ENCODE measurements at regions not wholly inside any gene's neighbourhood (a gene's known extent, or its start where the extent isn't known, plus 50 kb on each side); places are given as distances from the start of the nearest gene placed in this dataset.

- TF ChIP-seq CTCF (IDR thresholded peaks at IDR 0.05), result no peak
- intact Hi-C loops (cut with DNase I), result no loop called here
- DNase-seq (no peak), ATAC-seq (no peak)
- Histone ChIP-seq H3K27me3 (ENCODE audit: low read depth) (no peaks in the 10 kb centered on the region), H3K9me3 (no peaks in the 10 kb centered on the region), H3K36me3 (no peaks in the 10 kb centered on the region), H3K27ac (no peak overlapping the region), H3K4me1 (peaks cover 7% of the 10 kb centered on the region), H3K4me3 (no peak overlapping the region)
These were observed 240.4 kb downstream of the EDEM1 start for GRCh38 chr3:5427938-5428337.

DNA sequence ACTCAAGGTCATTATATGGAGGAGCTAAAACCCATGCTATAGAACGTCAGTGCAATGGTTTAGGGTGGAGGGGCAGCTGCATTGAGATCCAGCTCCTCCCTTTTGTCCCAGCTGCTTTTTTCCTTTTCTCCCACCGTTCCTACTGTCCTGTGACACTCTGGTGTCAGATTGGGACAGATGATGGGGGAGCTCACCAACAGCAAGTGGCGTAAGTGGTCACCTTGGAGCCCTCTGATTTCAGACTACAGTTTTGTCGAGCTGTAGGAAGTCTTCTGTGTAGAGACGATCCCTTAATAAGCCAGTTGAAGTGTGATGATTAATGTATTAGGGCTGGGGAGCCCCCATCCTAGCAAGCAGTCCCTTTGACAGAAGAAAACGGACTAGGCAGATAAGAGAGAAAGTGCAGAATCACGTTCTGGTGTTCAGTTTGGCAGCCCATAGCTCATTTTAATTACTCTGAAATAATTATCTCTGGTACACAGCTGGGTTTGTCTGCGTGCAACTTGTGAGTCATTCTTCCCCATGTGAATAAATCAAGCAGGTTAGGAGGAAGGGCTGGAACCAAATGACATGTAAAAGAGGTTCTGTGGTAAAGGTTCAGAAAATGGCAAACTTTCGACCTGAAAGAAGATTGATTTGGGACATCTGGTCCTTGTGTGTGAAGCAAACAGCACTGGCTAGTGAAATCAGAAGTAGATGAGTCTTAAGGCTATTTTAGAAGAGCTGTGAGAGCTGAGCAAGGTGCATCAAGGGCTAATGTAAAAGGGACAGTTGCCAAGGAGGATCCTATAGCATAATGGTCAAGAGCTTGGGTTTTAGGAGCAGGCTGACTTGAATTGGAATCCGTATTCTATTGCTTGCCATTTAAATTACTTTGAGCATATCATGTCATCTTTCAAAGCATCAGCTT lies 241.4 kb downstream of the EDEM1 start:
- no peaks in the 10 kb centered on the region for H3K36me3 ChIP-seq
- TF ChIP-seq CTCF (IDR thresholded peaks at IDR 0.05), result no peak
- DNase-seq (no peak), ATAC-seq (no peak)
- intact Hi-C loops (cut with DNase I), result no loop called here
- H3K9me3 ChIP-seq, result no peaks in the 10 kb centered on the region
- H3K27ac ChIP-seq, result no peak overlapping the region
- no peaks in the 10 kb centered on the region for H3K4me1 ChIP-seq
- no peaks in the 10 kb centered on the region for H3K27me3 ChIP-seq (ENCODE audit: low read depth)
- H3K4me3 ChIP-seq, result no peak overlapping the region

DNA sequence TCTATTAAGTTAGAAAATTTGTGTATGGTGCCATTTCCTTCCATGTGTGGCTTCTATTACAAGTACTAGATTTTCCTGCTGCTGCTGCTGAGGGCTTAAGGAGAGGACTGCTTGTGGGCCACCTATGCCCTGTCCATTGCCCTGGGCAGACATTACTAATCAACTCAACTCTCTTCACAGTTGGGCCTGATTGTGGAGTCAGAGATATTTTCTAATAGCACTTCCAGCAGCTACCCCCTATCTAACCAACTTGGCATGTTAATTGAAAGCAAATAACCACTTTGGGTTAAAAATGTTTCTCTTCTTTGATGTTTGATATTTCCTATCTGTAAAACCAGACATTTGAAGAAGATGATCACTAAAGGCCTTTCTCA lies 242.0 kb downstream of the EDEM1 start:
- Histone ChIP-seq H3K4me3 (no peak overlapping the region), H3K36me3 (no peaks in the 10 kb centered on the region), H3K27ac (no peak overlapping the region), H3K4me1 (no peaks in the 10 kb centered on the region), H3K9me3 (no peaks in the 10 kb centered on the region), H3K27me3 (ENCODE audit: low read depth) (no peaks in the 10 kb centered on the region)
- no peak for TF ChIP-seq CTCF (IDR thresholded peaks at IDR 0.05)
- ATAC-seq (no peak), DNase-seq (no peak)
- intact Hi-C loops (cut with DNase I), result no loop called here

DNA sequence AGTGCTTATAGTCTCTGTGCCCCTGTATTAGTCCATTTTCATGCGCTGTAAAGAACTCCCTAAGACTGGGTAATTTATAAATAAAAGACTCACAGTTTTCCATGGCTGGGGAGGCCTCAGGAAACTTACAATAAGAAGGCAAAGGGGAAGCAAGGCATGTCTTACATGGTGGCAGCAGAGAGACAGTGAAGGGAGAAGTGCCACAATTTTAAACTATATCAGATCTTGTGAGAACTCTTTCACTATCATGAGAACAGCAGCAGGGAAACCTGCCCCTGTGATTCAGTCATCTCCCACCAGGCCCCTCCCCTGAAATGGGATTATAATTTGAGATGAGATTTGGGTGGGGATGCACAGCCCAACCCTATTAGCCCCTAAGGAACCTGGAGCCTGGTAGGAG lies 243.2 kb downstream of the EDEM1 start:
- Histone ChIP-seq H3K36me3 (no peaks in the 10 kb centered on the region), H3K9me3 (no peaks in the 10 kb centered on the region), H3K27ac (no peak overlapping the region), H3K4me3 (no peak overlapping the region), H3K4me1 (no peaks in the 10 kb centered on the region), H3K27me3 (ENCODE audit: low read depth) (no peaks in the 10 kb centered on the region)
- intact Hi-C loops (cut with DNase I), result no loop called here
- DNase-seq (no peak), ATAC-seq (no peak)
- no peak for TF ChIP-seq CTCF (IDR thresholded peaks at IDR 0.05)

DNA sequence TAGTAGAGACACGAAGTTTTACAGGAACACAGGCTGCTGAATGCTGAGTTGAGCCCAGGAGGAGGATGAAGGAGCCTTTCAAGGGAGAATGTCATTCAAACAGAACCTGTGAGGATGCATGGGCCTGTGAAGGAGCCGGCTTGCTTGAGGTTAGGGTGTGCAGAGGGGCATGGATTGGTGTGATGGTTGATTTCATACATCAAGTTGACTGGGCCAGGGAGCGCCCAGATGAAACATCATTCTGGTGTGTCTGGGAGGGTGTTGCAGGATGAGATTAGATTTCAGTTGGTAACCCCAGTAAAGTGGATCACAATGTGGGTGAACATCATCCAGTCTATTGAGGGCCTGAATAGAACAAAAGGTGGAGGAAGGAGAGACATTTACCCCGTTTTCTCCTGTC lies 243.6 kb downstream of the EDEM1 start:
- no peak overlapping the region for H3K27ac ChIP-seq
- H3K4me1 ChIP-seq, result no peaks in the 10 kb centered on the region
- intact Hi-C loops (cut with DNase I), result no loop called here
- no peaks in the 10 kb centered on the region for H3K36me3 ChIP-seq
- DNase-seq (no peak), ATAC-seq (no peak)
- H3K4me3 ChIP-seq, result no peak overlapping the region
- no peaks in the 10 kb centered on the region for H3K27me3 ChIP-seq (ENCODE audit: low read depth)
- no peak for TF ChIP-seq CTCF (IDR thresholded peaks at IDR 0.05)
- H3K9me3 ChIP-seq, result no peaks in the 10 kb centered on the region
